ENCODE measurements at regions not wholly inside any gene's neighbourhood (a gene's known extent, or its start where the extent isn't known, plus 50 kb on each side); places are given as distances from the start of the nearest gene placed in this dataset.

GRCh38 chr1:29803486-29803885, 567.2 kb downstream of the PTPRU start:
- no peak for TF ChIP-seq CTCF (IDR thresholded peaks at IDR 0.05; ENCODE audit: insufficient read depth, missing control alignments)
- FAIRE-seq (no peak), DNase-seq (ENCODE audit: insufficient read length, low spot score) (no peak)

GRCh38 chr1:29802181-29803068, 566.1 kb downstream of the PTPRU start:
- no peak for TF ChIP-seq CTCF (IDR thresholded peaks at IDR 0.05; ENCODE audit: insufficient read depth, missing control alignments)
- FAIRE-seq = no peak
- no peak for DNase-seq (ENCODE audit: insufficient read length, low spot score)

GRCh38 chr1:29801561-29801973, 565.2 kb downstream of the PTPRU start:
- no peak for FAIRE-seq

GRCh38 chr1:29801003-29801402, 564.7 kb downstream of the PTPRU start:
- DNase-seq (ENCODE audit: insufficient read length, low spot score) (no peak), FAIRE-seq (no peak)
- TF ChIP-seq CTCF (IDR thresholded peaks at IDR 0.05; ENCODE audit: insufficient read depth, missing control alignments) = no peak

More at GRCh38 chr1:29801561-29801973, 565.2 kb downstream of the PTPRU start:
- DNase-seq (ENCODE audit: insufficient read length, low spot score) = no peak
- TF ChIP-seq CTCF (IDR thresholded peaks at IDR 0.05; ENCODE audit: insufficient read depth, missing control alignments) = no peak

GRCh38 chr1:29800522-29800956, 564.2 kb downstream of the PTPRU start:
- no peak for FAIRE-seq
- TF ChIP-seq CTCF (IDR thresholded peaks at IDR 0.05; ENCODE audit: insufficient read depth, missing control alignments) = no peak
- no peak for DNase-seq (ENCODE audit: insufficient read length, low spot score)

- FAIRE-seq (no peak), DNase-seq (ENCODE audit: insufficient read length, low spot score) (no peak)
- TF ChIP-seq CTCF (IDR thresholded peaks at IDR 0.05; ENCODE audit: insufficient read depth, missing control alignments) = no peak
Measured at GRCh38 chr1:29800120-29800519, 563.8 kb downstream of the PTPRU start.

Data from D721Med (cell line).